A549 (cell line): ENCODE measurements at regions not wholly inside any gene's neighbourhood (a gene's known extent, or its start where the extent isn't known, plus 50 kb on each side); places are given as distances from the start of the nearest gene placed in this dataset.

Source experiments
- ATAC-seq, 2 experiments: fragments of 200-7000 bp in 1 of 2; fragments of >200 bp in 1 of 2; cut with Nextera tagmentation in 1 of 2; cut with Tn5 transposase in 1 of 2; 3 replicates each; pipeline versions ENCODE4 v1.8.0 to v1.9.1; 2018 to 2020; ENCODE audit warnings: mild to moderate bottlenecking in 1 of 2, moderate library complexity in 1 of 2
- CTCF ChIA-PET: fragments of 300-600 bp; sonication (Branson Sonifier 250); formaldehyde crosslinking; extraction: SDS; loops from one replicate; lab custom pipeline; 2021; ENCODE audit warnings: antibody characterized with exemption, inconsistent platforms; lab: Yijun Ruan, JAX
- POLR2A ChIA-PET: fragments of 350-600 bp; formaldehyde crosslinking; extraction: SDS; loops from one replicate; lab custom pipeline; 2021; ENCODE audit warnings: antibody characterized with exemption, inconsistent platforms; lab: Yijun Ruan, JAX
- DNase-seq, 2 experiments: peaks; one replicate each; pipeline versions ENCODE4 v3.0.0 to v3.0.0-alpha.2; 2011 to 2016; ENCODE audit warnings: low read depth in 1 of 2, low spot score in 1 of 2
- FAIRE-seq: peaks from 2 replicates; lab custom pipeline; 2011; peaks lifted over from hg19 to GRCh38; lab: Jason Lieb, UNC
- H3K27ac ChIP-seq, 2 experiments: fragments of >200 bp; sonication (Bioruptor Twin); formaldehyde crosslinking; 3 replicates each; pipeline ENCODE4 v1.5.1; 2016 to 2017
- H3K4me1 ChIP-seq: fragments of >200 bp; sonication (Bioruptor Twin); formaldehyde crosslinking; 3 replicates; pipeline ENCODE4 v1.6.1; 2016
- H3K4me2 ChIP-seq: fragments of >200 bp; sonication (Bioruptor Twin); formaldehyde crosslinking; 3 replicates; pipeline ENCODE4 v1.6.1; 2016
- H3K4me3 ChIP-seq: fragments of >200 bp; sonication (Bioruptor Twin); formaldehyde crosslinking; 3 replicates; pipeline ENCODE4 v1.5.1; 2016
- H3K9me3 ChIP-seq: fragments of >200 bp; sonication (Bioruptor Twin); formaldehyde crosslinking; 3 replicates; pipeline ENCODE4 v1.6.1; 2016
- BHLHE40 ChIP-seq: IDR thresholded peaks from 2 replicates; pipeline ENCODE4 v1.6.1; 2012; ENCODE audit warnings: low read depth, low read length, inconsistent platforms
- CBX2 ChIP-seq: fragments of 200-600 bp; sonication (generic); IDR thresholded peaks from 2 replicates; pipeline ENCODE4 v1.6.1; 2016; ENCODE audit warnings: low read depth, mild to moderate bottlenecking, borderline replicate concordance
- CBX8 ChIP-seq: fragments of 200-600 bp; sonication (generic); IDR thresholded peaks from 2 replicates; pipeline ENCODE4 v1.6.1; 2016
- CHD2 ChIP-seq: fragments of 150-350 bp; IDR thresholded peaks from 2 replicates; pipeline ENCODE4 v1.6.1; 2014; ENCODE audit warnings: low read length; ENCODE audit not compliant: partially characterized antibody
- EHMT2 ChIP-seq: fragments of 200-600 bp; sonication (generic); IDR thresholded peaks from 2 replicates; pipeline ENCODE4 v1.6.1; 2016; ENCODE audit warnings: antibody characterized with exemption, low read depth, mild to moderate bottlenecking, moderate library complexity
- EP300 ChIP-seq, 2 experiments: fragments of >200 bp; sonication (Bioruptor Twin); formaldehyde crosslinking; IDR thresholded peaks; 2 replicates in 1 of 2; 3 replicates in 1 of 2; pipeline ENCODE4 v1.6.1; 2016 to 2017
- ESRRA ChIP-seq: fragments of 150-350 bp; IDR thresholded peaks from 2 replicates; pipeline ENCODE4 v1.6.1; 2014; ENCODE audit warnings: mild to moderate bottlenecking, low read length, borderline replicate concordance
- HOXA7 ChIP-seq: fragments of 250-450 bp; sonication (Bioruptor Pico); IDR thresholded peaks from 2 replicates; pipeline ENCODE4 v1.5.0; 2020; ENCODE audit warnings: mild to moderate bottlenecking, moderate library complexity
- HOXB13 ChIP-seq: fragments of 250-450 bp; sonication (Bioruptor Pico); IDR thresholded peaks from 2 replicates; pipeline ENCODE4 v1.5.0; 2020; ENCODE audit warnings: low read depth, mild to moderate bottlenecking, moderate library complexity
- HOXB5 ChIP-seq: fragments of 250-450 bp; sonication (Bioruptor Pico); IDR thresholded peaks from 2 replicates; pipeline ENCODE4 v1.5.0; 2020; ENCODE audit warnings: mild to moderate bottlenecking, moderate library complexity
- JUN ChIP-seq, 2 experiments: fragments of >200 bp; sonication (Bioruptor Twin); formaldehyde crosslinking; IDR thresholded peaks; 2 replicates in 1 of 2; 3 replicates in 1 of 2; pipeline ENCODE4 v1.6.1; 2016 to 2017
- NFE2L2 ChIP-seq: fragments of 150-350 bp; conservative IDR thresholded peaks from 2 replicates; pipeline ENCODE4 v1.6.1; 2014; ENCODE audit warnings: low read length
- NR3C1 ChIP-seq: fragments of >200 bp; sonication (Bioruptor Twin); formaldehyde crosslinking; IDR thresholded peaks from 3 replicates; pipeline ENCODE4 v1.6.1; 2017
- RARB ChIP-seq: fragments of 250-450 bp; sonication (Bioruptor Pico); IDR thresholded peaks from 2 replicates; pipeline ENCODE4 v1.8.0; 2021; ENCODE audit warnings: mild to moderate bottlenecking, moderate library complexity
- TFCP2L1 ChIP-seq: fragments of 250-450 bp; sonication (Bioruptor Pico); IDR thresholded peaks from 2 replicates; pipeline ENCODE4 v1.5.0; 2021; ENCODE audit warnings: mild to moderate bottlenecking
- ZNF302 ChIP-seq: fragments of 250-450 bp; sonication (Bioruptor Pico); IDR thresholded peaks from 2 replicates; pipeline ENCODE4 v1.9.0; 2021; ENCODE audit warnings: inconsistent platforms, mild to moderate bottlenecking, moderate library complexity
- WGBS: methylation state at CpG from one replicate; pipeline ENCODE4 v1.1.6; 2017; ENCODE audit errors: missing lambda C conversion rate; 5-methylcytosine and 5-hydroxymethylcytosine counted together
- TF ChIP-seq, protein P1 (sequence below): fragments of 200-600 bp; sonication (generic); IDR thresholded peaks from 2 replicates; pipeline ENCODE4 v1.6.1; 2016; ENCODE audit warnings: antibody characterized with exemption, mild to moderate bottlenecking, moderate library complexity
- TF ChIP-seq, protein P2 (sequence below): fragments of 250-450 bp; sonication (Bioruptor Pico); IDR thresholded peaks from 2 replicates; pipeline ENCODE4 v1.5.0; 2020; ENCODE audit warnings: low read depth, mild to moderate bottlenecking, moderate library complexity
- TF ChIP-seq, protein P3 (sequence below): fragments of 250-450 bp; sonication (Bioruptor Pico); IDR thresholded peaks from 2 replicates; pipeline ENCODE4 v1.5.0; 2021; ENCODE audit warnings: mild to moderate bottlenecking, moderate library complexity, borderline replicate concordance

DNA sequence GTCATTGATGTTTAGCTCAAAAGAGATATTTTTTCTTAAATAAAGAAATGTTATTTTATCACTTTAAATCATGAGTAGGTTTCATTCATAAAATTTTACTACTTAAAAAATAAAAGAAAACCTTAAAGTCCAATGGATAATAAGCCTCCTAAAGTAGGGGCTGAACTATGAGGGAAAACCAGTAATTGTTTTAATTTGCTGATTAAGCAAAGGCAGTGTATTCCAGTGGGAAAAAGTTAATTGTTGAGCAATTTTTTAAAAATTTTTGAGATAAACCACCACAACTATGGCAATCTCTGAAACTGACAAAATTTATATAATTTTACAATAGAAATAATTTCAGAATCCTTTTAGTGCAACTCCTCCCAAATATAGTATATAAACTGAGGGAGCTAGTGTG is 195.0 kb downstream of the FBXO4 start (continued):
- TF ChIP-seq, protein P1, sequence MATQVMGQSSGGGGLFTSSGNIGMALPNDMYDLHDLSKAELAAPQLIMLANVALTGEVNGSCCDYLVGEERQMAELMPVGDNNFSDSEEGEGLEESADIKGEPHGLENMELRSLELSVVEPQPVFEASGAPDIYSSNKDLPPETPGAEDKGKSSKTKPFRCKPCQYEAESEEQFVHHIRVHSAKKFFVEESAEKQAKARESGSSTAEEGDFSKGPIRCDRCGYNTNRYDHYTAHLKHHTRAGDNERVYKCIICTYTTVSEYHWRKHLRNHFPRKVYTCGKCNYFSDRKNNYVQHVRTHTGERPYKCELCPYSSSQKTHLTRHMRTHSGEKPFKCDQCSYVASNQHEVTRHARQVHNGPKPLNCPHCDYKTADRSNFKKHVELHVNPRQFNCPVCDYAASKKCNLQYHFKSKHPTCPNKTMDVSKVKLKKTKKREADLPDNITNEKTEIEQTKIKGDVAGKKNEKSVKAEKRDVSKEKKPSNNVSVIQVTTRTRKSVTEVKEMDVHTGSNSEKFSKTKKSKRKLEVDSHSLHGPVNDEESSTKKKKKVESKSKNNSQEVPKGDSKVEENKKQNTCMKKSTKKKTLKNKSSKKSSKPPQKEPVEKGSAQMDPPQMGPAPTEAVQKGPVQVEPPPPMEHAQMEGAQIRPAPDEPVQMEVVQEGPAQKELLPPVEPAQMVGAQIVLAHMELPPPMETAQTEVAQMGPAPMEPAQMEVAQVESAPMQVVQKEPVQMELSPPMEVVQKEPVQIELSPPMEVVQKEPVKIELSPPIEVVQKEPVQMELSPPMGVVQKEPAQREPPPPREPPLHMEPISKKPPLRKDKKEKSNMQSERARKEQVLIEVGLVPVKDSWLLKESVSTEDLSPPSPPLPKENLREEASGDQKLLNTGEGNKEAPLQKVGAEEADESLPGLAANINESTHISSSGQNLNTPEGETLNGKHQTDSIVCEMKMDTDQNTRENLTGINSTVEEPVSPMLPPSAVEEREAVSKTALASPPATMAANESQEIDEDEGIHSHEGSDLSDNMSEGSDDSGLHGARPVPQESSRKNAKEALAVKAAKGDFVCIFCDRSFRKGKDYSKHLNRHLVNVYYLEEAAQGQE: no peak
- TF ChIP-seq HOXB5 (CRISPR knock-in tag) (no peak), HOXB13 (no peak), NR3C1 (no peak), ESRRA (no peak), CHD2 (no peak), JUN (IDR thresholded peaks at IDR 0.05) (no peak), TFCP2L1 (CRISPR knock-in tag) (no peak)

DNA sequence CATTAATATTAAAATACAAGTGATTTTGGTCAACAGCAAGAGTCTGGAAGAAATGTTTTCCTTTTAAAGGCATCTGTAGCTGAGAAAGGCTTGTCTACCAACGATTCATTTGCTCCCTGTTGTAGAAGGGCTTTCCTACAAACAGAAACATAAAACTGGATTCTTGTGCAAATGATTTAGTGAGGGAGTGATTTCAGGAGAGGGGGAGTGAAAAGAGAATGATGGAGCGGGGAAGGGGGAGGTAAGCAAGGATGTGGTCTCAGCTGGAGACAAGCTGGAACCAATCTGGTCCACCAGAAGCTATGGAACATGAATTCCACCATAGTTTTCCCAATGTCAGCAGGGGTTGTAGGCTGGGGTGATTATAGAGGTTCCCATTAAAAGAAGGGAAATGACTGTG is 196.3 kb downstream of the FBXO4 start:
- POLR2A ChIA-PET: no interaction called here
- 0% methylated on average over 2 of the region's 2 CpGs for WGBS

DNA sequence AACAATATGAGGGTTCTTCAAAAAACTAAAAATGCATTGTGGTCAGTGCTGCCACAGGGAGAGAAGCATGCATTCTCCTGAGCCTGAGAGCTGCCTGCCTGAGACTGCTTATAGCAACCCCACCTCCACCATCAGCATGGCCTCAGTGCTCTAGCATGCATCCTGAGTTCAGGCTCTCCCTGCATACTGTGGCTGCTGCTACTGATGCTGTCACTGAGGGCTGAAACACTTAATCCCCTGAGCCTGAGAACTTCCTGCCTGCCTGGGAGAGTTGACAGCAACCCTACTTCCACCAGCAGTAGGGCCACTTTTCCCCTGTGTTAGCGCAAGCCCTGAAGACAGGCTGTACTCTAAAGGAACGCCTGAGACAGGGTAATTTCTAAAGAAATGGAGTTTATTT is 206.0 kb downstream of the FBXO4 start:
- no peaks in the 10 kb centered on the region for H3K4me1 ChIP-seq
- TF ChIP-seq EHMT2 (no peak), EP300 (IDR thresholded peaks at IDR 0.05) (no peak), CBX2 (no peak), ZNF302 (no peak)
- TF ChIP-seq, protein P2, sequence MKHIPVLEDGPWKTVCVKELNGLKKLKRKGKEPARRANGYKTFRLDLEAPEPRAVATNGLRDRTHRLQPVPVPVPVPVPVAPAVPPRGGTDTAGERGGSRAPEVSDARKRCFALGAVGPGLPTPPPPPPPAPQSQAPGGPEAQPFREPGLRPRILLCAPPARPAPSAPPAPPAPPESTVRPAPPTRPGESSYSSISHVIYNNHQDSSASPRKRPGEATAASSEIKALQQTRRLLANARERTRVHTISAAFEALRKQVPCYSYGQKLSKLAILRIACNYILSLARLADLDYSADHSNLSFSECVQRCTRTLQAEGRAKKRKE: no peak
- TF ChIP-seq, all 56 proteins: peak for 0
- H3K27ac ChIP-seq: no peak overlapping the region
- DNase-seq (no peak), FAIRE-seq (no peak), ATAC-seq (no peak)
- no peaks in the 10 kb centered on the region for H3K9me3 ChIP-seq
- no peak overlapping the region for H3K4me3 ChIP-seq
- no peak overlapping the region for H3K4me2 ChIP-seq
- 29% methylated on average over 2 of the region's 2 CpGs for WGBS
- CTCF ChIA-PET: no interaction called here
- POLR2A ChIA-PET: no interaction called here

More for the DNA sequence above, 196.3 kb downstream of the FBXO4 start:
- TF ChIP-seq, protein P3, sequence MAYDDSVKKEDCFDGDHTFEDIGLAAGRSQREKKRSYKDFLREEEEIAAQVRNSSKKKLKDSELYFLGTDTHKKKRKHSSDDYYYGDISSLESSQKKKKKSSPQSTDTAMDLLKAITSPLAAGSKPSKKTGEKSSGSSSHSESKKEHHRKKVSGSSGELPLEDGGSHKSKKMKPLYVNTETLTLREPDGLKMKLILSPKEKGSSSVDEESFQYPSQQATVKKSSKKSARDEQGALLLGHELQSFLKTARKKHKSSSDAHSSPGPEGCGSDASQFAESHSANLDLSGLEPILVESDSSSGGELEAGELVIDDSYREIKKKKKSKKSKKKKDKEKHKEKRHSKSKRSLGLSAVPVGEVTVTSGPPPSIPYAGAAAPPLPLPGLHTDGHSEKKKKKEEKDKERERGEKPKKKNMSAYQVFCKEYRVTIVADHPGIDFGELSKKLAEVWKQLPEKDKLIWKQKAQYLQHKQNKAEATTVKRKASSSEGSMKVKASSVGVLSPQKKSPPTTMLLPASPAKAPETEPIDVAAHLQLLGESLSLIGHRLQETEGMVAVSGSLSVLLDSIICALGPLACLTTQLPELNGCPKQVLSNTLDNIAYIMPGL: no peak
- TF ChIP-seq CBX8: no peak
- TF ChIP-seq NFE2L2: no peak
- no peak for TF ChIP-seq RARB (CRISPR knock-in tag)
- no peak for TF ChIP-seq BHLHE40
- TF ChIP-seq EP300 (IDR thresholded peaks at IDR 0.05): no peak
- CTCF ChIA-PET: no interaction called here
- Histone ChIP-seq H3K4me2 (no peak overlapping the region), H3K27ac (no peak overlapping the region), H3K4me1 (no peaks in the 10 kb centered on the region), H3K9me3 (no peaks in the 10 kb centered on the region), H3K4me3 (no peak overlapping the region)
- FAIRE-seq: no peak
- ATAC-seq: no peak
- no peak for DNase-seq

DNA sequence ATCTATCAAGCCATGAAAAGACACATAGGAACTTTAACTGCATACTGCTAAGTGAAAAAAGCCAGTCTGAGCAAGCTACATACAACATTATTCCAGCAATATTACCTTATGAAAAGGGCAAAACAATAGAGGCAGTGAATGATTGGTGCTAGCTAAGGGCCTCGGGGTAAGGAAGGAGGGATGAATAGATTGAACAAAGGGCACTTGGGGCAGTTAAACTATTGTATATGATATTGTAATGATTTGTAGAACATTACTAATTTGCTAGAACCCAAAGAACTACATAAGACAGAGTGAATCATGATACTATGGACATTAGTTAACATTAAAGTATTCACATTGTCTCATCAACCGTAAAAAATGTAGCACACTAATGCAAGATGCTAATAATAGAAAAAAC is 218.3 kb downstream of the FBXO4 start:
- ChIA-PET CTCF (interaction anchor here (0.6 kb wide), 1 partner anchor 46 kb away, joined by 3 read pairs; no protein-coding TSS in a partner anchor), POLR2A (no interaction called here)
- TF ChIP-seq EHMT2: no peak
- no peak for TF ChIP-seq CBX2
- no peak for TF ChIP-seq HOXA7 (CRISPR knock-in tag)
- no peaks in the 10 kb centered on the region for H3K9me3 ChIP-seq
- H3K4me3 ChIP-seq: no peak overlapping the region
- H3K4me2 ChIP-seq: no peak overlapping the region
- DNase-seq (no peak), ATAC-seq (no peak), FAIRE-seq (no peak)
- 16% methylated on average over 2 of the region's 2 CpGs for WGBS
- H3K4me1 ChIP-seq: no peaks in the 10 kb centered on the region
- no peak overlapping the region for H3K27ac ChIP-seq
